BLaER1 treated with 17β-estradiol and CSF1 and Interleukin-3, amounts not matched to agents 10 nM and 100 nM (cell line): ENCODE measurements at regions not wholly inside any gene's neighbourhood (a gene's known extent, or its start where the extent isn't known, plus 50 kb on each side); places are given as distances from the start of the nearest gene placed in this dataset.
A peak's percentile ranks its signal among the peaks of the same experiment; 100 is the strongest.

Experiments used
- H3K27ac ChIP-seq, 11 experiments: shearing (Covaris generic); formaldehyde crosslinking; 2 replicates each; pipeline ENCODE4 v1.8.1; 2022
- H3K27me3 ChIP-seq, 11 experiments: shearing (Covaris generic); formaldehyde crosslinking; 2 replicates each; pipeline ENCODE4 v1.8.1; 2022
- H3K36me3 ChIP-seq, 11 experiments: shearing (Covaris generic); formaldehyde crosslinking; 2 replicates each; pipeline ENCODE4 v1.8.1; 2022
- H3K4me1 ChIP-seq, 10 experiments: shearing (Covaris generic); formaldehyde crosslinking; 2 replicates each; pipeline ENCODE4 v1.8.1; 2022
- H3K4me2 ChIP-seq, 11 experiments: shearing (Covaris generic); formaldehyde crosslinking; 2 replicates each; pipeline ENCODE4 v1.8.1; 2022
- H3K4me3 ChIP-seq, 10 experiments: shearing (Covaris generic); formaldehyde crosslinking; 2 replicates each; pipeline ENCODE4 v1.8.1; 2022
- H3K9ac ChIP-seq, 11 experiments: shearing (Covaris generic); formaldehyde crosslinking; 2 replicates each; pipeline ENCODE4 v1.8.1; 2022
- H3K9me3 ChIP-seq, 11 experiments: shearing (Covaris generic); formaldehyde crosslinking; replicated peaks in 1 of 11; 2 replicates each; pipeline ENCODE4 v1.8.1; 2022
- H4K20me1 ChIP-seq, 11 experiments: shearing (Covaris generic); formaldehyde crosslinking; 2 replicates each; pipeline ENCODE4 v1.8.1; 2022
- Cebpa-rat ChIP-seq, 11 experiments: shearing (Covaris generic); IDR thresholded peaks; 2 replicates each; pipeline ENCODE4 v1.8.1; 2022

GRCh38 chr19:28294395-28294794 is 918.6 kb downstream of the UQCRFS1 start:
- no peak overlapping the region for H3K4me3 ChIP-seq
- peak overlapping the region; percentile 14 to 97 (median 87) for H3K4me2 ChIP-seq
- no peaks in the 10 kb centered on the region for H3K27me3 ChIP-seq
- TF ChIP-seq Cebpa-rat (IDR thresholded peaks at IDR 0.05), result no peak
- no peak overlapping the region for H3K9ac ChIP-seq
- H3K36me3 ChIP-seq, result no peaks in the 10 kb centered on the region
- no peaks in the 10 kb centered on the region for H3K9me3 ChIP-seq
- H4K20me1 ChIP-seq, result no peaks in the 10 kb centered on the region
- peak overlapping the region in 2 of 11 experiments; percentile 9 to 22; a peak in 3 of 22 replicates for H3K27ac ChIP-seq
- H3K4me1 ChIP-seq, result peaks cover 16 to 90% (median 79%) of the 10 kb centered on the region in 10 experiments

DNA sequence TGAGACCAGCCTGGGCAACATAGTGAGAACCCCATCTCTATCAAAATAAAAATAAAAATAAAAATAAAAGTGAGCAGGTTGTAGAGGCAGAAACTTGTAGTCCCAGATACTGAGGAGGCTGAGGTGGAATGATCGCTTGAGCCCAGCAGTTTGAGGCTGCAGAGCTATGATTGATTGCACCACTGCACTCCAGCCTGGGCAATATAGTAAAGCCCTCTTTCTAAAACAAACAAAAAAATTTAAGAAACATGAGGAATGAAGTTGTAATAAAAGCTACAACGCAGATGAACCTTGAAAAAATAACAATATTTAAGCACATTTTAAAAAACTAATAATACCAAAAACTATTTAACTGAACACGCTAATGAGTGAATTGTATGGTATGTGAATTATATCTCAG is 919.3 kb downstream of the UQCRFS1 start:
- peaks cover 23 to 90% (median 79%) of the 10 kb centered on the region in 10 experiments for H3K4me1 ChIP-seq
- no peak overlapping the region for H3K4me3 ChIP-seq
- H3K27me3 ChIP-seq, result no peaks in the 10 kb centered on the region
- H3K4me2 ChIP-seq, result peak overlapping the region; percentile 44 to 97 (median 87); a peak in 21 of 22 replicates
- peak overlapping the region in 7 of 11 experiments; percentile 50 to 73 (median 56); a peak in 14 of 22 replicates for H3K27ac ChIP-seq
- TF ChIP-seq Cebpa-rat (IDR thresholded peaks at IDR 0.05), result no peak
- no peaks in the 10 kb centered on the region for H3K36me3 ChIP-seq
- no peaks in the 10 kb centered on the region for H4K20me1 ChIP-seq
- H3K9ac ChIP-seq, result peak overlapping the region in 4 of 11 experiments; percentile 57 to 72 (median 64); a peak in 9 of 22 replicates
- H3K9me3 ChIP-seq, result no peaks in the 10 kb centered on the region

DNA sequence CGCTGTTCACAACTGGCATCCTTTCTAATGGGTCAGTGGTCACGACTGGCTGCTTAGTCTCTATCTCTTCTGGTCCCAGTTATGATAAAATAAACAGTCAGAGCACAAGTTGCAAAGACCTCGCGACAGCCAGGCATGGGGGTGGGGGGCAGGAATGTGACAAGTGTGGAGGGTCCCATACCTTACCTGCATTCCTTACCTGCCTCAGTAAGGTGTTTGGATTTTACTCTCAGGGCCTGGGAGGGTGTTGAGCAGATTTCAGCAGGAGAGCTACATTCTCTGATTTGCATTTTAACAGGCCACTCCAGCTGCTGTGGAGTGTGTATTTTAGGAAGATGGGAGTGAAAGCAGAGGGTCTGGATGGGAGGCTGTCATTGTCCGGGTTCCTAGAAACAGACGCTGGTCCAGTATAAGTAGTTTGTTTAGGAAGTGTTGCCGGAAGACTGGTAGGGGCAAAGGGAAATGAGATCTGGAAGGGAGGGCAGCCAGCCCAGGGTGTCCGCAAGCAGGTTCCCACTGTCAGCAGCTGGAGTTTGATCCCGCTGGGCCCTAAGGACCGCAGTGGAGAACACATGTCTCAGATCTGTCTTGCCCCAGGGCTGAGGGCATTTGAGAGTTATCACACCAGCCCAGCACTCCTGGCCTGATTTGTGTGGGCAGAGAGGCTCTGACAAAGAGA is 920.0 kb downstream of the UQCRFS1 start:
- H3K9ac ChIP-seq, result peak overlapping the region in 7 of 11 experiments; percentile 9 to 72 (median 57); a peak in 12 of 22 replicates
- H4K20me1 ChIP-seq, result no peaks in the 10 kb centered on the region
- no peaks in the 10 kb centered on the region for H3K9me3 ChIP-seq
- H3K27ac ChIP-seq, result peak overlapping the region in 8 of 11 experiments; percentile 50 to 73 (median 55); a peak in 16 of 22 replicates
- H3K4me2 ChIP-seq, result peak overlapping the region; percentile 44 to 97 (median 87)
- no peaks in the 10 kb centered on the region for H3K27me3 ChIP-seq
- no peak for TF ChIP-seq Cebpa-rat (IDR thresholded peaks at IDR 0.05)
- H3K36me3 ChIP-seq, result no peaks in the 10 kb centered on the region
- peak overlapping the region in 2 of 10 experiments; percentile 2 to 27; a peak in 2 of 20 replicates for H3K4me3 ChIP-seq
- peaks cover 23 to 90% (median 79%) of the 10 kb centered on the region in 10 experiments for H3K4me1 ChIP-seq

- Histone ChIP-seq H3K27ac (peak overlapping the region in 3 of 11 experiments; percentile 3 to 68 (median 29); a peak in 3 of 22 replicates), H3K4me1 (peaks cover 23 to 90% (median 81%) of the 10 kb centered on the region in 10 experiments), H3K36me3 (no peaks in the 10 kb centered on the region), H3K9me3 (no peaks in the 10 kb centered on the region), H4K20me1 (no peaks in the 10 kb centered on the region), H3K4me2 (peak overlapping the region in 9 of 11 experiments; percentile 8 to 97 (median 88); a peak in 15 of 22 replicates), H3K9ac (peak overlapping the region in 3 of 11 experiments; percentile 39 to 52 (median 48); a peak in 2 of 22 replicates), H3K4me3 (peak overlapping the region in 2 of 10 experiments; percentile 29 to 44; a peak in 2 of 20 replicates), H3K27me3 (no peaks in the 10 kb centered on the region)
- no peak for TF ChIP-seq Cebpa-rat (IDR thresholded peaks at IDR 0.05)
Measured at GRCh38 chr19:28291874-28292273, 921.1 kb downstream of the UQCRFS1 start.

- Histone ChIP-seq H4K20me1 (no peaks in the 10 kb centered on the region), H3K4me1 (peaks cover 23 to 90% (median 84%) of the 10 kb centered on the region in 10 experiments), H3K9ac (peak overlapping the region in 4 of 11 experiments; percentile 17 to 52 (median 44); a peak in 6 of 22 replicates), H3K27me3 (no peaks in the 10 kb centered on the region), H3K27ac (peak overlapping the region in 4 of 11 experiments; percentile 16 to 68 (median 37); a peak in 4 of 22 replicates), H3K4me2 (peak overlapping the region in 9 of 11 experiments; percentile 64 to 97 (median 88); a peak in 16 of 22 replicates), H3K4me3 (peak overlapping the region in 2 of 10 experiments; percentile 29 to 44; a peak in 2 of 20 replicates), H3K9me3 (peaks cover under 1 to 7% (median 3%) of the 10 kb centered on the region in 11 experiments; a peak in 13 of 22 replicates), H3K36me3 (no peaks in the 10 kb centered on the region)
- TF ChIP-seq Cebpa-rat (IDR thresholded peaks at IDR 0.05), result no peak
Measured at GRCh38 chr19:28290963-28291657, 921.8 kb downstream of the UQCRFS1 start.

DNA sequence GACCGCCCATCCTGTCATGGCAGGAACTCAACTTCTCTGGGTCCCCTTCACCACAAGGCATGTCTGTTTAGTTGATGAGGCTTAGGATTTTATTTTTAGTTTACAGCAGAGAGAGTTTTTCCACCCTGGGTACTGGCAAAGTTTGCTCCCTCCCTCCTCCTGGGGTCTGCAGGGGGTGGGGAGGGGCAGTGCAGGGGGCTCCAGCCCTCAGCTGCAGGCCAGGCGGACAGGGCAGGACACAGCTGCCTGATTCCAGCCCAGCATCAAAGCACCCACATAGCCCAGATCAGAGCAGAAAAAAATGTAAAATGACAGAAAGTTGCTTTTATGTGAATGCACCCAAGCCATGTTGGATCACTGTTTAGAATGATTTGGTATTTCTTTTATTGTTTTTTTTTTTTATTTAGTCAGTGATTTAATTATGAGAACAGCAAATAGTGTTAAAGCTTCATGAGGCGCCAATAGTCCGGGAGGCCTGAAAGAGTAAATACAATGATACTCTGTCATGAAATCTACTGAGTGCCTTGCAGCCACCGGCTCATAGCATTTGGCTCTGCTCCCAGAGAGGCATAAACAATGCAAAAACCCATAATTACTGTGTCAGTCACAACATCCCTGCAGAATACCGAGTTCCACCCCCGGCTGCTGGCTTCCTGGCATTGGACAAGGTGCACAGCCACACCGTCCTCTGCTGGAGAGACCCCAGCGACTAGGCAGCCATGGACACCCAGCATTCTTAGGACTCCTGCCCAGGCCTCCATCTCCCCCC is 923.5 kb downstream of the UQCRFS1 start:
- Histone ChIP-seq H3K4me3 (peak overlapping the region in 4 of 10 experiments; percentile 26 to 50 (median 36); a peak in 6 of 20 replicates), H3K4me1 (peaks cover 23 to 85% (median 81%) of the 10 kb centered on the region in 10 experiments), H3K27ac (peak overlapping the region in 7 of 11 experiments; percentile 29 to 51 (median 35); a peak in 12 of 22 replicates), H3K9me3 (peaks cover 8 to 16% (median 13%) of the 10 kb centered on the region in 11 experiments; a peak in 15 of 22 replicates), H3K27me3 (no peaks in the 10 kb centered on the region), H3K4me2 (peak overlapping the region; percentile 23 to 97 (median 87)), H4K20me1 (no peaks in the 10 kb centered on the region), H3K9ac (peak overlapping the region in 5 of 11 experiments; percentile 3 to 54 (median 52); a peak in 10 of 22 replicates), H3K36me3 (no peaks in the 10 kb centered on the region)
- TF ChIP-seq Cebpa-rat (IDR thresholded peaks at IDR 0.05), result no peak

DNA sequence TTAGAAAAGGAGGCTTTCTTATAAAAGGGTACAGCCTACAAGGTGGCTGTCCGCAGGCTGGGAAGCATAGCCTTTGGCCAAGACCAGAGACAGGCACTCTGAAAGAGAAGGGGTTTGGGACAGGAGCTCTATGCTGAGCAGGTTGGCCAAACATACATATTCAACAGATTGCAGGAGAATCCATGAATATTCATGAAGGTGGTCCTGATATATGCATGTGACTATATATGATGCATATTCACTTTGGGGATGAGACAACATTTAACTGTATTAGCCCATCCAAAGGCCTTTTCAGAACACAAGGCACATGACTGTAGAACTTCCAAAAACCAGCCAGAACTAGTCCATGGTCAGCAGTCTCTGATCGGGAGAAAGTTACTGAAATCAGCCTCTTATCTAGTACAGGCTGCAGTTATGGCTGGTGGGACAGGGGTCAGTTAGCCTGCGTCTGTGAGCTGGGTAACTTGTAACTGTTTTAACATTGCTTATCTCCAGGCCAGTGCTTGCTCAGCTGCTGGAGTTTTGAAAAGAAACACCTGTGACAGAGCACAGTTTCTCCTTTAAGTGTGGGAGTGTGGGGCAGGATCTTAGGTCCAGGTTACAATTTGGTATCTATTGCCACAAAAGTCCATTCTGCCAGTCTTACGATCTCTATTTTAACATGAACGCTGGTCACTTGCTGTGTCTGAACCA is 924.2 kb downstream of the UQCRFS1 start:
- TF ChIP-seq Cebpa-rat (IDR thresholded peaks at IDR 0.05), result no peak
- Histone ChIP-seq H3K4me1 (peaks cover 23 to 77% (median 74%) of the 10 kb centered on the region in 10 experiments), H3K4me2 (peak overlapping the region; percentile 1 to 97 (median 87); a peak in 21 of 22 replicates), H3K4me3 (peak overlapping the region in 3 of 10 experiments; percentile 26 to 50 (median 44); a peak in 4 of 20 replicates), H3K36me3 (no peaks in the 10 kb centered on the region), H3K9ac (peak overlapping the region in 4 of 11 experiments; percentile 24 to 54 (median 52); a peak in 8 of 22 replicates), H4K20me1 (no peaks in the 10 kb centered on the region), H3K9me3 (peaks cover 8 to 21% (median 13%) of the 10 kb centered on the region in 11 experiments; a peak in 15 of 22 replicates), H3K27ac (peak overlapping the region in 6 of 11 experiments; percentile 7 to 51 (median 36); a peak in 8 of 22 replicates), H3K27me3 (no peaks in the 10 kb centered on the region)
